Activated naive CD8-positive, alpha-beta T cell treated with anti-CD3 and anti-CD28 coated beads, Interleukin-2, amount 10 ng/mL, durations not matched to agents 7 days and 5 days (primary cell): ENCODE measurements at regions not wholly inside any gene's neighbourhood (a gene's known extent, or its start where the extent isn't known, plus 50 kb on each side); places are given as distances from the start of the nearest gene placed in this dataset.
A peak's percentile ranks its signal among the peaks of the same experiment; 100 is the strongest.
"Not testable (repeated sequence)": the region's sequence is repeated elsewhere in the genome, so short reads cannot be mapped to it uniquely, and the experiment has no call there.

Source experiments
- ATAC-seq: fragments of 150-1000 bp; cut with Tn5 transposase; one replicate; pipeline ENCODE4 v1.10.0; 2021; ENCODE audit warnings: low read depth, moderate library complexity
- POLR2A ChIA-PET: fragments of 350-600 bp; sonication (Branson Sonifier 250); formaldehyde crosslinking; loops from one replicate; lab custom pipeline; 2021; ENCODE audit warnings: antibody characterized with exemption; lab: Charles Lee
- DNase-seq: peaks from one replicate; pipeline ENCODE4 v3.0.0; 2021
- H3K27ac Mint-ChIP-seq: one replicate; pipeline ENCODE4 v1.8.0; 2022; ENCODE audit warnings: mild to moderate bottlenecking, mixed read lengths
- H3K27me3 Mint-ChIP-seq: one replicate; pipeline ENCODE4 v1.8.0; 2022; ENCODE audit warnings: mild to moderate bottlenecking, moderate library complexity, mixed read lengths
- H3K36me3 Mint-ChIP-seq: one replicate; pipeline ENCODE4 v1.8.0; 2021; ENCODE audit warnings: mild to moderate bottlenecking, mixed read lengths
- H3K4me1 Mint-ChIP-seq: one replicate; pipeline ENCODE4 v1.8.0; 2021; ENCODE audit warnings: mixed read lengths
- H3K4me3 Mint-ChIP-seq: one replicate; pipeline ENCODE4 v1.8.0; 2022; ENCODE audit warnings: mild to moderate bottlenecking, moderate library complexity, mixed read lengths
- H3K9me3 Mint-ChIP-seq: one replicate; pipeline ENCODE4 v1.8.0; 2021; ENCODE audit warnings: mixed read lengths

- ATAC-seq, POLR2A ChIA-PET, H3K27ac Mint-ChIP-seq, H3K27me3 Mint-ChIP-seq, H3K4me3 Mint-ChIP-seq, H3K36me3 Mint-ChIP-seq, H3K9me3 Mint-ChIP-seq, DNase-seq, H3K4me1 Mint-ChIP-seq: not testable (repeated sequence)
Measured at GRCh38 chr2:87428452-87429130, 319.3 kb upstream of the PLGLB2 start.

DNA sequence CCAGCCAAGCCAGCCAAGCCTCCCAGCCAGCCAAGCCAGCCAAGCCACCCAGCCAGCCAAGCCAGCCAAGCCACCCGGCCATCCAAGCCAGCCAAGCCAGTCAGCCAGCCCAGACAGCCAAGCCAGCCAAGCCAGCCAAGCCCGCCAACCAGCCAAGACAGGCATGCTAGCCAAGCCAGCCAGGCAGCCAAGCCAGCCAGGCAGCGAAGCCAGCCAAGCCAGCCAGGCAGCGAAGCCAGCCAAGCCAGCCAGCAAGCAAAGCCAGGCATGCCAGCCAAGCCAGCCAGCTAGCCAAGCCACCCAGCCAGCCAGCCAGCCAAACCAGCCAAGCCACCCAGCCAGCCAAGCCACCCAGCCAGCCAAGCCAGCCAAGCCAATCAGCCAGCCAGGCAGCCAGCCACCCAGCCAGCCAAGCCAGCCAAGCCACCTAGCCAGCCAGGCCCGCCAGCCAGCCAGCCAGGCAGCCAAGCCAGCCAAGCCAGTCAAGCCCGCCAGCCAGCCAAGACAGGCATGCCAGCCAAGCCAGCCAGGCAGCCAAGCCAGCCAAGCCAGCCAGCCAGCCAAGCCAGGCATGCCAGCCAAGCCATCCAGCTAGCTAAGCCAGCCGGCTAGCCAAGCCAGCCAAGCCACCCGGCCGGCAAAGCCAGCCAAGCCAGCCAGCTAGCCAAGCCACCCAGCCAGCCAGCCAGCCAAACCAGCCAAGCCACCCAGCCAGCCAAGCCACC lies 318.5 kb upstream of the PLGLB2 start:
- DNase-seq, H3K4me3 Mint-ChIP-seq, ATAC-seq, POLR2A ChIA-PET, H3K27ac Mint-ChIP-seq, H3K36me3 Mint-ChIP-seq, H3K4me1 Mint-ChIP-seq, H3K9me3 Mint-ChIP-seq, H3K27me3 Mint-ChIP-seq: not testable (repeated sequence)

- H3K4me1 Mint-ChIP-seq, H3K27ac Mint-ChIP-seq, ATAC-seq, H3K27me3 Mint-ChIP-seq, POLR2A ChIA-PET, DNase-seq, H3K36me3 Mint-ChIP-seq, H3K4me3 Mint-ChIP-seq, H3K9me3 Mint-ChIP-seq: not testable (repeated sequence)
Measured at GRCh38 chr2:87429931-87430275, 318.0 kb upstream of the PLGLB2 start.

- H3K9me3 Mint-ChIP-seq, DNase-seq, POLR2A ChIA-PET: not testable (repeated sequence)
Measured at GRCh38 chr2:87431051-87431450, 316.8 kb upstream of the PLGLB2 start.

DNA sequence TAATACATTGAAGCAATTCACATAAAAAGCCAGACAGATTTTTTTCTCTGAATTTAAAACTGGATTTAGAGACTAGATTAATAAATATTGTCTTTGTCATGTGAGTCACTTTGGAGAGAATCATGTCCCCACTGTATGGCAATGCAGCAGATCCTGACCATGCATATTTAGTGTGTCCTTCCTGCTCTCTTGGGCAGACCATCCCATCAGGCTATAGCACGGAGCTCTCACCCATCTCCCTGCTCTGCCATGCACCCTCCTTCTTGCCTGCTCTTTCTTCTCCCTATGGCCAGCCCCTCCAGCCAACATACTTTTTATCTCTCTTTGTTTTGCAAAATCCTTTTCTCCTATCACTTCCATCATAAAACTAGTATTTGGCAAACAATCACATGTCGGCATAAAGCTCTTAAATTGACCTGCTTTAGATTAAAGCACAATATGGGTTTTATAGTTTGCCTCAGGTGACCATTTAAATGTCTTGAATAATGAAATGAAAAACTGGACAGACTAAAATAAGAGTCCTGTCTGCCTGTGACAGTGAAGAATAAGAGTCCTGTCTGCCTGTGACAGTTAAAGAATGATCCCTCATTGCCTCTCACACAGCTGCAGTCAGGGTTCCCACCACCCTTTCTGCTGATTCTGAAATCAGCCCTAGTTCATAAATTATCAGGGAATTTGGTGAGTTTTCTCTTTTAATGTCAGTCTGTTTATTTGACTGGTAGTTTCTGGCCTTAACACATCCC lies 315.0 kb upstream of the PLGLB2 start:
- H3K9me3 Mint-ChIP-seq, H3K27me3 Mint-ChIP-seq, H3K4me3 Mint-ChIP-seq, H3K36me3 Mint-ChIP-seq, H3K4me1 Mint-ChIP-seq, DNase-seq, POLR2A ChIA-PET, ATAC-seq, H3K27ac Mint-ChIP-seq: not testable (repeated sequence)

More at GRCh38 chr2:87431051-87431450, 316.8 kb upstream of the PLGLB2 start:
- H3K4me1 Mint-ChIP-seq, H3K36me3 Mint-ChIP-seq, H3K27me3 Mint-ChIP-seq, ATAC-seq, H3K4me3 Mint-ChIP-seq, H3K27ac Mint-ChIP-seq: not testable (repeated sequence)

- POLR2A ChIA-PET, H3K4me1 Mint-ChIP-seq, ATAC-seq, H3K27ac Mint-ChIP-seq, H3K4me3 Mint-ChIP-seq, H3K9me3 Mint-ChIP-seq, DNase-seq, H3K36me3 Mint-ChIP-seq, H3K27me3 Mint-ChIP-seq: not testable (repeated sequence)
Measured at GRCh38 chr2:87436007-87436406, 311.9 kb upstream of the PLGLB2 start.

- H3K4me3 Mint-ChIP-seq, DNase-seq, H3K4me1 Mint-ChIP-seq, H3K27ac Mint-ChIP-seq, H3K27me3 Mint-ChIP-seq, POLR2A ChIA-PET, ATAC-seq, H3K9me3 Mint-ChIP-seq, H3K36me3 Mint-ChIP-seq: not testable (repeated sequence)
Measured at GRCh38 chr2:87437701-87438260, 310.1 kb upstream of the PLGLB2 start.

- POLR2A ChIA-PET, H3K4me3 Mint-ChIP-seq, H3K27me3 Mint-ChIP-seq: not testable (repeated sequence)
Measured at GRCh38 chr2:87438780-87439454, 309.0 kb upstream of the PLGLB2 start.

GRCh38 chr2:87439617-87440204 lies 308.2 kb upstream of the PLGLB2 start:
- POLR2A ChIA-PET, ATAC-seq, H3K36me3 Mint-ChIP-seq, DNase-seq, H3K27ac Mint-ChIP-seq, H3K27me3 Mint-ChIP-seq, H3K4me3 Mint-ChIP-seq, H3K9me3 Mint-ChIP-seq: not testable (repeated sequence)
- H3K4me1 Mint-ChIP-seq: peaks cover 11% of the 10 kb centered on the region

More at GRCh38 chr2:87438780-87439454, 309.0 kb upstream of the PLGLB2 start:
- not testable (repeated sequence) for DNase-seq, ATAC-seq, H3K27ac Mint-ChIP-seq, H3K4me1 Mint-ChIP-seq, H3K9me3 Mint-ChIP-seq, H3K36me3 Mint-ChIP-seq

DNA sequence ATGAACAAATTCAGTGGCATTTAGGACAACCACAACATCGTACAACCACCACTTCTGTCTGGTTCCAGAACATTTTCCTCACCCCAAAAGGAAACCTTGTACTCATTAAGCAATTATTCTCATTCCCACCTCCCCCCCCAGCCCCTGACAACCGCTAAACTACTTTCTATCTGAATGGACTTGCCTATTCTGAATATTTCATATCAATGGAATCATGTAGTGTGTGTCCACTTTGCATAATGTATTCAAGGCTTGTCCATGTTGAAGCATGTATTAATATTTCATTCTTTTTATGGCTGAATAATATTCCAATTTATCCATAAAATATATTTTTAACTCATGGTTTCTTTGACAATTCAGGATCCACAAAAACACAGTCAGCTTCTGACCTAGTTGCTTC lies 307.2 kb upstream of the PLGLB2 start:
- H3K36me3 Mint-ChIP-seq, H3K27me3 Mint-ChIP-seq, ATAC-seq, H3K4me3 Mint-ChIP-seq, H3K27ac Mint-ChIP-seq, POLR2A ChIA-PET, DNase-seq, H3K9me3 Mint-ChIP-seq: not testable (repeated sequence)
- H3K4me1 Mint-ChIP-seq: peaks cover 11% of the 10 kb centered on the region

GRCh38 chr2:87441375-87441774 lies 306.5 kb upstream of the PLGLB2 start:
- H3K27me3 Mint-ChIP-seq, ATAC-seq, H3K36me3 Mint-ChIP-seq, H3K27ac Mint-ChIP-seq, H3K9me3 Mint-ChIP-seq, POLR2A ChIA-PET, H3K4me3 Mint-ChIP-seq, DNase-seq: not testable (repeated sequence)
- peaks cover 13% of the 10 kb centered on the region for H3K4me1 Mint-ChIP-seq

GRCh38 chr2:87442983-87443577 lies 304.8 kb upstream of the PLGLB2 start:
- H3K27me3 Mint-ChIP-seq, POLR2A ChIA-PET, H3K36me3 Mint-ChIP-seq, H3K9me3 Mint-ChIP-seq, DNase-seq: not testable (repeated sequence)
- peak overlapping the region; percentile 81 for H3K27ac Mint-ChIP-seq
- H3K4me1 Mint-ChIP-seq: peaks cover 13% of the 10 kb centered on the region
- ATAC-seq: peak; percentile 98
- H3K4me3 Mint-ChIP-seq: peak overlapping the region; percentile 30
